ENCODE measurements at regions not wholly inside any gene's neighbourhood (a gene's known extent, or its start where the extent isn't known, plus 50 kb on each side); places are given as distances from the start of the nearest gene placed in this dataset.

- WGBS (ENCODE audit: low lambda C conversion rate), result 9% methylated on average over 18 of the region's 18 CpGs
- H2AFZ ChIP-seq (ENCODE audit: low read depth), result no peak overlapping the region
- H3K4me3 ChIP-seq (ENCODE audit: low read depth in 2 of 2, low read length in 1 of 2), result no peak overlapping the region
- CTCF ChIA-PET, result no interaction called here
- H3K9me3 ChIP-seq, result no peaks in the 10 kb centered on the region
- no peaks in the 10 kb centered on the region for H3F3A ChIP-seq (replicated peaks; ENCODE audit: insufficient read depth)
- no peaks in the 10 kb centered on the region for H3K79me2 ChIP-seq (ENCODE audit: insufficient read depth)
- no peaks in the 10 kb centered on the region for H3K9me2 ChIP-seq
- no peak overlapping the region for H3K4me2 ChIP-seq
- no peak overlapping the region for H3K27ac ChIP-seq (ENCODE audit: low read depth in 2 of 2, low read length in 1 of 2)
- POLR2A ChIA-PET, result no interaction called here
- H4K20me1 ChIP-seq (ENCODE audit: insufficient read depth), result no peaks in the 10 kb centered on the region
- DNase-seq, result no peak
- TF ChIP-seq FOXJ3 (CRISPR knock-in tag; IDR thresholded peaks at IDR 0.05) (no peak), ELF1 (IDR thresholded peaks at IDR 0.05) (no peak)
- H3K27me3 ChIP-seq (ENCODE audit: insufficient read depth), result no peaks in the 10 kb centered on the region
- no peaks in the 10 kb centered on the region for H3K4me1 ChIP-seq (ENCODE audit: control insufficient read depth in 1 of 2, insufficient read depth in 2 of 2, low read depth in 1 of 2, low read length in 1 of 2)
- no peaks in the 10 kb centered on the region for H3K36me3 ChIP-seq (replicated peaks in 1 of 2; ENCODE audit: control insufficient read depth in 1 of 2, insufficient read depth in 2 of 2, low read length in 1 of 2)
- no peak overlapping the region for H3K9ac ChIP-seq
These were observed 209.6 kb upstream of the SOX1 start for GRCh38 chr13:111857336-111857735.

GRCh38 chr13:111857846-111858560, 208.9 kb upstream of the SOX1 start:
- Histone ChIP-seq H3K79me2 (ENCODE audit: insufficient read depth) (no peaks in the 10 kb centered on the region), H3K4me2 (no peak overlapping the region), H3K27ac (ENCODE audit: low read depth in 2 of 2, low read length in 1 of 2) (no peak overlapping the region), H2AFZ (ENCODE audit: low read depth) (no peak overlapping the region), H3K36me3 (replicated peaks in 1 of 2; ENCODE audit: control insufficient read depth in 1 of 2, insufficient read depth in 2 of 2, low read length in 1 of 2) (no peaks in the 10 kb centered on the region), H4K20me1 (ENCODE audit: insufficient read depth) (no peaks in the 10 kb centered on the region), H3K27me3 (ENCODE audit: insufficient read depth) (no peaks in the 10 kb centered on the region), H3K9ac (no peak overlapping the region), H3K9me3 (no peaks in the 10 kb centered on the region), H3K9me2 (no peaks in the 10 kb centered on the region), H3K4me1 (ENCODE audit: control insufficient read depth in 1 of 2, insufficient read depth in 2 of 2, low read depth in 1 of 2, low read length in 1 of 2) (no peaks in the 10 kb centered on the region), H3K4me3 (ENCODE audit: low read depth in 2 of 2, low read length in 1 of 2) (no peak overlapping the region), H3F3A (replicated peaks; ENCODE audit: insufficient read depth) (no peaks in the 10 kb centered on the region)
- WGBS (ENCODE audit: low lambda C conversion rate), result 30% methylated on average over 28 of the region's 32 CpGs
- POLR2A ChIA-PET, result no interaction called here
- no peak for TF ChIP-seq POLR2AphosphoS5 (IDR thresholded peaks at IDR 0.05; ENCODE audit: low read depth, low read length)
- no peak for TF ChIP-seq EZH2phosphoT487 (IDR thresholded peaks at IDR 0.05; ENCODE audit: borderline replicate concordance, low read depth)
- TF ChIP-seq SMC3 (IDR thresholded peaks at IDR 0.05; ENCODE audit: low read depth, low read length), result no peak
- no peak for TF ChIP-seq CHD2 (IDR thresholded peaks at IDR 0.05; ENCODE audit: low read length, partially characterized antibody)
- TF ChIP-seq PBX3 (IDR thresholded peaks at IDR 0.05), result no peak
- TF ChIP-seq RAD21 (IDR thresholded peaks at IDR 0.05; ENCODE audit: low read length), result no peak
- TF ChIP-seq RXRA (IDR thresholded peaks at IDR 0.05; ENCODE audit: borderline replicate concordance, low read depth), result no peak
- no peak for TF ChIP-seq TCF12 (IDR thresholded peaks at IDR 0.05)
- TF ChIP-seq USF1 (IDR thresholded peaks at IDR 0.05; ENCODE audit: borderline replicate concordance, low read depth), result no peak
- TF ChIP-seq ZBTB33 (IDR thresholded peaks at IDR 0.05; ENCODE audit: borderline replicate concordance, low read depth), result no peak
- TF ChIP-seq TEAD4 (IDR thresholded peaks at IDR 0.05; ENCODE audit: borderline replicate concordance, insufficient read depth), result no peak
- no peak for TF ChIP-seq ELF1 (IDR thresholded peaks at IDR 0.05)
- TF ChIP-seq GABPA (IDR thresholded peaks at IDR 0.05; ENCODE audit: low read depth), result no peak
- TF ChIP-seq JUND (IDR thresholded peaks at IDR 0.05), result no peak
- no peak for TF ChIP-seq CTCF (IDR thresholded peaks at IDR 0.05)
- TF ChIP-seq MAX (IDR thresholded peaks at IDR 0.05; ENCODE audit: low read depth), result no peak
- CTCF ChIA-PET, result no interaction called here
- no peak for DNase-seq

Data from SK-N-SH (cell line).